ENCODE measurements at regions not wholly inside any gene's neighbourhood (a gene's known extent, or its start where the extent isn't known, plus 50 kb on each side); places are given as distances from the start of the nearest gene placed in this dataset.

GRCh38 chr4:52408032-52408431, 251.1 kb downstream of the USP46 start:
- TF ChIP-seq YY1 (IDR thresholded peaks at IDR 0.05; ENCODE audit: insufficient read depth, insufficient read length) (no peak), SUZ12 (IDR thresholded peaks at IDR 0.05; ENCODE audit: extremely low read depth, insufficient read depth, insufficient read length) (no peak), ZNF274 (IDR thresholded peaks at IDR 0.05; ENCODE audit: low read depth, low read length) (no peak)
